GM12872 (cell line): ENCODE measurements at regions not wholly inside any gene's neighbourhood (a gene's known extent, or its start where the extent isn't known, plus 50 kb on each side); places are given as distances from the start of the nearest gene placed in this dataset.

Experiments used
- CTCF ChIP-seq: IDR thresholded peaks from 3 replicates; pipeline ENCODE4 v1.5.1; 2011; ENCODE audit warnings: low read depth, mild to moderate bottlenecking, low read length, moderate library complexity; ENCODE audit not compliant: insufficient read depth

GRCh38 chr5:117504305-117504704 is 929.7 kb upstream of the SEMA6A start:
- no peak for TF ChIP-seq CTCF

GRCh38 chr5:117497601-117498000 is 923.0 kb upstream of the SEMA6A start:
- TF ChIP-seq CTCF: no peak

GRCh38 chr5:117496801-117497200 is 922.2 kb upstream of the SEMA6A start:
- TF ChIP-seq CTCF: no peak

- TF ChIP-seq CTCF: no peak
Observed at GRCh38 chr5:117494188-117494587, 919.6 kb upstream of the SEMA6A start.

GRCh38 chr5:117488976-117489500 is 914.4 kb upstream of the SEMA6A start:
- TF ChIP-seq CTCF: no peak

DNA sequence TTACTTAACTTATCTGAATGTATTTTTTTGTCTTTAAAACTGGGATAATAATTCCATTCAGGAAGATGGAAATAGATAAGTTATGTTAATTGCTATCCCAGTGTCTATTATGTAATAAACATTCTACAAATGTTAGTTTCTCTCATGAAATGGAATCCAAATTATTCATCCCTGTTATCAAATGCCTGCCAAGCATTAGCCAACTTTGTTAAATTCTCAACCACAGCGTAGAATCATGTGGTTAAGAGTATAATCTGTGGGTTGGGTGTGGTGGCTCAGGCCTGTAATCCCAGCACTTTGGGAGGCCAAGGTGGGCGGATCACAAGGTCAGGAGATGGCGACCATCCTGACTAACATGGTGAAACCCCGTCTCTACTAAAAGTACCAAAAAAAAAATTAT is 912.9 kb upstream of the SEMA6A start:
- no peak for TF ChIP-seq CTCF

- TF ChIP-seq CTCF: no peak
Observed at GRCh38 chr5:117486879-117487391, 912.3 kb upstream of the SEMA6A start.

GRCh38 chr5:117486261-117486660 is 911.6 kb upstream of the SEMA6A start:
- no peak for TF ChIP-seq CTCF
